Mesendoderm (in vitro differentiated cells): ENCODE measurements at regions not wholly inside any gene's neighbourhood (a gene's known extent, or its start where the extent isn't known, plus 50 kb on each side); places are given as distances from the start of the nearest gene placed in this dataset.

Source experiments
- DNase-seq: peaks from one replicate; pipeline ENCODE4 v3.0.0; 2013
- H2AK5ac ChIP-seq: 2 replicates; pipeline ENCODE4 v1.6.1; 2013; ENCODE audit warnings: low read length, inconsistent platforms
- H2BK120ac ChIP-seq: 2 replicates; pipeline ENCODE4 v1.6.1; 2013; ENCODE audit warnings: low read depth, mild to moderate bottlenecking, low read length, moderate library complexity, mixed read lengths
- H2BK15ac ChIP-seq: replicated peaks from 2 replicates; pipeline ENCODE4 v1.6.1; 2013; ENCODE audit warnings: low read depth, mild to moderate bottlenecking, moderate library complexity
- H2BK5ac ChIP-seq: 2 replicates; pipeline ENCODE4 v1.6.1; 2013; ENCODE audit warnings: low read length, inconsistent platforms
- H3K18ac ChIP-seq: 2 replicates; pipeline ENCODE4 v1.6.1; 2013; ENCODE audit warnings: mild to moderate bottlenecking, low read length, mixed read lengths
- H3K23ac ChIP-seq: one replicate; pipeline ENCODE4 v1.6.1; 2013; ENCODE audit warnings: low read length
- H3K27ac ChIP-seq: 2 replicates; pipeline ENCODE4 v1.5.1; 2013; ENCODE audit warnings: low read depth, mild to moderate bottlenecking, inconsistent platforms, low read length, moderate library complexity
- H3K27me3 ChIP-seq: 2 replicates; pipeline ENCODE4 v1.6.1; 2013; ENCODE audit warnings: low read length, control low read depth, mild to moderate bottlenecking, inconsistent platforms; ENCODE audit not compliant: insufficient read depth, poor library complexity
- H3K36me3 ChIP-seq: 2 replicates; pipeline ENCODE4 v1.6.1; 2013; ENCODE audit warnings: low read length, inconsistent platforms; ENCODE audit not compliant: control insufficient read depth, insufficient read depth
- H3K4ac ChIP-seq: one replicate; pipeline ENCODE4 v1.6.1; 2013; ENCODE audit warnings: low read depth, mild to moderate bottlenecking, low read length, moderate library complexity
- H3K4me1 ChIP-seq: 2 replicates; pipeline ENCODE4 v1.6.1; 2013; ENCODE audit warnings: low read depth, low read length, inconsistent platforms; ENCODE audit not compliant: control insufficient read depth
- H3K4me2 ChIP-seq: 2 replicates; pipeline ENCODE4 v1.6.1; 2013; ENCODE audit warnings: low read length
- H3K4me3 ChIP-seq: 2 replicates; pipeline ENCODE4 v1.5.1; 2013; ENCODE audit warnings: mild to moderate bottlenecking, low read length
- H3K56ac ChIP-seq: one replicate; pipeline ENCODE4 v1.6.1; 2013; ENCODE audit warnings: low read length
- H3K79me1 ChIP-seq: 2 replicates; pipeline ENCODE4 v1.6.1; 2013; ENCODE audit warnings: low read length, inconsistent platforms
- H3K79me2 ChIP-seq: 2 replicates; pipeline ENCODE4 v1.6.1; 2013; ENCODE audit warnings: mild to moderate bottlenecking, low read length; ENCODE audit not compliant: control insufficient read depth, insufficient read depth
- H3K9ac ChIP-seq: 2 replicates; pipeline ENCODE4 v1.6.1; 2013; ENCODE audit warnings: low read length, inconsistent platforms
- H4K5ac ChIP-seq: one replicate; pipeline ENCODE4 v1.6.1; 2013; ENCODE audit warnings: low read length
- H4K8ac ChIP-seq: one replicate; pipeline ENCODE4 v1.6.1; 2013; ENCODE audit warnings: low read depth, mild to moderate bottlenecking, control low read depth, low read length, moderate library complexity
- WGBS: extraction: QIAGEN DNeasy Blood & Tissue Kit; methylation state at CpG from one replicate; pipeline ENCODE4 v1.1.7; 2013; ENCODE audit warnings: low lambda C conversion rate, missing lambda C conversion rate; ENCODE audit not compliant: insufficient coverage; ENCODE audit errors: extremely low coverage; 5-methylcytosine and 5-hydroxymethylcytosine counted together

- Histone ChIP-seq H4K5ac (no peak overlapping the region), H3K27me3 (no peaks in the 10 kb centered on the region), H3K36me3 (no peaks in the 10 kb centered on the region), H3K18ac (no peak overlapping the region), H3K79me2 (no peaks in the 10 kb centered on the region), H3K4me1 (no peaks in the 10 kb centered on the region), H2BK5ac (no peak overlapping the region), H3K4me3 (no peak overlapping the region), H4K8ac (no peak overlapping the region), H3K27ac (no peak overlapping the region), H2BK15ac (no peak overlapping the region), H3K9ac (no peak overlapping the region), H3K79me1 (no peaks in the 10 kb centered on the region), H3K4ac (no peak overlapping the region), H3K23ac (no peak overlapping the region), H3K56ac (no peak overlapping the region), H2BK120ac (no peak overlapping the region), H3K4me2 (no peak overlapping the region), H2AK5ac (no peak overlapping the region)
- no CpG with 5 or more reads among the region's 1 CpG for WGBS
- DNase-seq = no peak
These were observed 298.1 kb upstream of the NEBL start for GRCh38 chr10:21195252-21195651.

DNA sequence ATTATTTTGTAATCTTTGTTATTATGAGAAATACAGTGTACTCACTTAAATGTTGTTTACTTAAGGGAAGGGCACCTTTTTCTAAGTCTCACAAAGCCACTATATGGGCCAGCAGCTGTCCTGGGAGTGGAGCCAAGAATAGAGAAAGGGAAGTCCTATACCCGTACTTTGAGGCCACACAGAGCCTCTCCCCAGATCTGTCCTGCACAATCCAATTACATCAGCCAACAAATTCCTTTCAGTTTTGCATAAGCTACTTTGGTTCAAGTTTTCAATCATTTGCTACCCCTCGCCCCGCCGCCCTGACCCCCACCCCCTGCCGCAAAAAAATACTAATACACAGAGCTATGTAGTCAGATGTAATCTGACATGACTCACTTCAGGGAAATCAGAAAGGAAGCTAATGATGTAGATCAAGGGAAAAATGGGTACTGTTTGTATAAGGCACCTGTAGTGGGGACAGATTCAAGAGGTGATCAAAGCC lies 297.4 kb upstream of the NEBL start:
- no peak overlapping the region for H2BK5ac ChIP-seq
- no peak overlapping the region for H2BK120ac ChIP-seq
- no peaks in the 10 kb centered on the region for H3K79me1 ChIP-seq
- H4K5ac ChIP-seq = no peak overlapping the region
- H3K36me3 ChIP-seq = no peaks in the 10 kb centered on the region
- H2AK5ac ChIP-seq = no peak overlapping the region
- DNase-seq = no peak
- H3K56ac ChIP-seq = no peak overlapping the region
- H3K4me2 ChIP-seq = no peak overlapping the region
- no peak overlapping the region for H3K27ac ChIP-seq
- no peak overlapping the region for H3K4ac ChIP-seq
- no peak overlapping the region for H3K4me3 ChIP-seq
- no peak overlapping the region for H3K9ac ChIP-seq
- no peaks in the 10 kb centered on the region for H3K27me3 ChIP-seq
- no peak overlapping the region for H4K8ac ChIP-seq
- WGBS = no CpG with 5 or more reads among the region's 5 CpGs
- no peaks in the 10 kb centered on the region for H3K79me2 ChIP-seq
- H2BK15ac ChIP-seq = no peak overlapping the region
- no peaks in the 10 kb centered on the region for H3K4me1 ChIP-seq
- H3K23ac ChIP-seq = no peak overlapping the region
- H3K18ac ChIP-seq = no peak overlapping the region

DNA sequence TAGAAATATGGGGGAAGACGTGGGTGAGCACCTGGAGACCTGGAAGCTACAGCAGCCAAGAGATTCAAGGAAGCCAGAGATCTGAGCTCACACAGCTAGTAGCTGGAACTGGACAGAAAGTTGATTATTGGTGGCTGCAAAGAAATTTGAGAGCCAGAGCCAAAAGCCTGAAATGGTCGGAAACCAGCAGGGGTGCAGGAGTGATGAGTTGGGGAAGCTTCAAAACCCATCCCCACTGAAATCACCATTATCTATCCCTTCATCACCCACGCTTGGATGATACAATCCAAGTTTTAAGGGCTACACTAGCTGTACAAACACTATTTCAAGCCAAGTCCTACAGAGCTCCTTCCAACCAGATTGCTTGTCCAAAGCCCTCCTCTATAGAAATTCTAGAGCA lies 296.1 kb upstream of the NEBL start:
- H3K56ac ChIP-seq = no peak overlapping the region
- H2BK120ac ChIP-seq = no peak overlapping the region
- no peaks in the 10 kb centered on the region for H3K27me3 ChIP-seq
- no peak overlapping the region for H2BK15ac ChIP-seq
- no peak overlapping the region for H3K4me3 ChIP-seq
- H3K4me1 ChIP-seq = no peaks in the 10 kb centered on the region
- H2AK5ac ChIP-seq = no peak overlapping the region
- no peak overlapping the region for H3K27ac ChIP-seq
- no CpG with 5 or more reads among the region's 3 CpGs for WGBS
- no peak overlapping the region for H3K23ac ChIP-seq
- H3K9ac ChIP-seq = no peak overlapping the region
- H4K8ac ChIP-seq = no peak overlapping the region
- H3K79me2 ChIP-seq = no peaks in the 10 kb centered on the region
- H3K18ac ChIP-seq = no peak overlapping the region
- H3K36me3 ChIP-seq = no peaks in the 10 kb centered on the region
- no peak overlapping the region for H4K5ac ChIP-seq
- H3K79me1 ChIP-seq = no peaks in the 10 kb centered on the region
- H3K4me2 ChIP-seq = no peak overlapping the region
- H2BK5ac ChIP-seq = no peak overlapping the region
- no peak overlapping the region for H3K4ac ChIP-seq
- DNase-seq = no peak

GRCh38 chr10:21191512-21191911 lies 294.4 kb upstream of the NEBL start:
- H3K79me2 ChIP-seq = no peaks in the 10 kb centered on the region
- H3K4me2 ChIP-seq = no peak overlapping the region
- H3K79me1 ChIP-seq = no peaks in the 10 kb centered on the region
- DNase-seq = peak; percentile 25
- H3K4ac ChIP-seq = no peak overlapping the region
- no peak overlapping the region for H2AK5ac ChIP-seq
- H3K4me3 ChIP-seq = no peak overlapping the region
- H2BK5ac ChIP-seq = no peak overlapping the region
- no peak overlapping the region for H3K9ac ChIP-seq
- no peak overlapping the region for H3K56ac ChIP-seq
- no peak overlapping the region for H3K23ac ChIP-seq
- H3K27ac ChIP-seq = no peak overlapping the region
- no peaks in the 10 kb centered on the region for H3K27me3 ChIP-seq
- no peak overlapping the region for H2BK15ac ChIP-seq
- H2BK120ac ChIP-seq = no peak overlapping the region
- no peaks in the 10 kb centered on the region for H3K4me1 ChIP-seq
- WGBS = no CpG with 5 or more reads among the region's 2 CpGs
- H4K5ac ChIP-seq = no peak overlapping the region
- no peak overlapping the region for H4K8ac ChIP-seq
- H3K36me3 ChIP-seq = no peaks in the 10 kb centered on the region
- H3K18ac ChIP-seq = no peak overlapping the region

DNA sequence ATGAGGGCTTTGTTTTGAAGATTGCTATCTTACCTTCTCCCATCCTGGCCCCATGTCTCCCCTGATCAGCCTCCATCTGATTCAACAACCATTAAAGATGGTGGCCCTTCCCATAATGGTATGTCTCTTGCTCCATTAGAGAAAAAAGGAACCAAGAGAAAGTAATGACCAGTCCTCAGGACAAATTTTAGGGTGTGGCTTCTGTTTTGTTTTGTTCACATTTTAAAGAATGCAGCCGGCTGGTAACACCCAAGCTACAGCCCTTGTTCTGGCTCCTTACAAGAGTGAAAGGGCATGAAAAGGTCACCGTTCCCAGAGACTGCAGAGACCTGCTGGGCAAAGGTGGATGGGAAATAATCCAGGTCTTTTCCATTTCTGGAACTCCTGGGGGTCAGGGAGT lies 287.9 kb upstream of the NEBL start:
- no peak overlapping the region for H3K27ac ChIP-seq
- H3K9ac ChIP-seq = no peak overlapping the region
- H3K4me2 ChIP-seq = no peak overlapping the region
- H4K5ac ChIP-seq = no peak overlapping the region
- no peak overlapping the region for H2AK5ac ChIP-seq
- no peak for DNase-seq
- no peak overlapping the region for H3K56ac ChIP-seq
- H3K36me3 ChIP-seq = no peaks in the 10 kb centered on the region
- no peak overlapping the region for H4K8ac ChIP-seq
- H3K79me1 ChIP-seq = no peaks in the 10 kb centered on the region
- no peaks in the 10 kb centered on the region for H3K27me3 ChIP-seq
- no peak overlapping the region for H3K4me3 ChIP-seq
- H3K18ac ChIP-seq = no peak overlapping the region
- no peaks in the 10 kb centered on the region for H3K4me1 ChIP-seq
- H3K4ac ChIP-seq = no peak overlapping the region
- no peak overlapping the region for H2BK120ac ChIP-seq
- no peak overlapping the region for H2BK5ac ChIP-seq
- no peak overlapping the region for H2BK15ac ChIP-seq
- H3K79me2 ChIP-seq = no peaks in the 10 kb centered on the region
- no CpG with 5 or more reads among the region's 2 CpGs for WGBS
- no peak overlapping the region for H3K23ac ChIP-seq

DNA sequence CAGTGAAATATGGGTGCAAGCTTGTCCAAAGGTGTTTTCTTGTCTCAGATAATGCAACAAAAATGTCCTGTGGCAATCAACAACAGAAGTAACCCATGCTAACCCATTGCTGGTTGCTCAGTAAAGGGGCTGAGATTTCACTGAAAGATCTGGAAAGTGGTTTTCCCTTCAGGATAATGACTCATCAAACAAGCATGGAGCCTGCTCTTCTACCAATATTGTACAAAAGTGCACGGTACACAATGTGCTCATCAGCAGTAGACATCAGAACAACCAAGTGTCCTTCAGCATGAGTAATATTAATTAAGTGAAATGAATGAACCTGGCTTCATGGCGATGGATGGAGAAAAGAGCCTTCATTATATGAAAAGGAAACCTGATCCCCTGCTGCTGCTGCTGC lies 287.1 kb upstream of the NEBL start:
- H3K36me3 ChIP-seq = no peaks in the 10 kb centered on the region
- no peaks in the 10 kb centered on the region for H3K27me3 ChIP-seq
- H4K8ac ChIP-seq = peak overlapping the region; percentile 31
- H2AK5ac ChIP-seq = no peak overlapping the region
- H3K27ac ChIP-seq = no peak overlapping the region
- no peak overlapping the region for H3K4me3 ChIP-seq
- H4K5ac ChIP-seq = no peak overlapping the region
- H3K79me1 ChIP-seq = no peaks in the 10 kb centered on the region
- H2BK15ac ChIP-seq = no peak overlapping the region
- no CpG with 5 or more reads among the region's 2 CpGs for WGBS
- no peak overlapping the region for H3K56ac ChIP-seq
- no peak overlapping the region for H3K18ac ChIP-seq
- H2BK120ac ChIP-seq = no peak overlapping the region
- no peak overlapping the region for H3K9ac ChIP-seq
- H3K23ac ChIP-seq = no peak overlapping the region
- H3K4ac ChIP-seq = no peak overlapping the region
- no peak overlapping the region for H2BK5ac ChIP-seq
- no peak overlapping the region for H3K4me2 ChIP-seq
- H3K4me1 ChIP-seq = no peaks in the 10 kb centered on the region
- H3K79me2 ChIP-seq = no peaks in the 10 kb centered on the region
- DNase-seq = no peak
